Stimulated activated CD8-positive, alpha-beta memory T cell treated with anti-CD3 and anti-CD28 coated beads, Interleukin-15, amount 100 ng/mL, for 48 hours (primary cell): ENCODE measurements at regions not wholly inside any gene's neighbourhood (a gene's known extent, or its start where the extent isn't known, plus 50 kb on each side); places are given as distances from the start of the nearest gene placed in this dataset.

Experiments
- DNase-seq, 2 donors: peaks; one replicate each; pipeline ENCODE4 v3.0.0-alpha.2; 2020; ENCODE audit warnings: low read depth in 2 of 2

GRCh38 chrX:110430293-110431076 lies 71.8 kb downstream of the RTL9 start:
- no peak for DNase-seq

- DNase-seq, result no peak
These were observed 73.7 kb downstream of the RTL9 start for GRCh38 chrX:110432091-110432905.

- DNase-seq, result no peak
These were observed 74.2 kb downstream of the RTL9 start for GRCh38 chrX:110432906-110433215.

- no peak for DNase-seq
These were observed 76.5 kb downstream of the RTL9 start for GRCh38 chrX:110435196-110435595.

- DNase-seq, result no peak
These were observed 77.9 kb downstream of the RTL9 start for GRCh38 chrX:110436523-110436922.

- no peak for DNase-seq
These were observed 79.0 kb downstream of the RTL9 start for GRCh38 chrX:110437686-110438085.

- DNase-seq, result no peak
These were observed 81.6 kb downstream of the RTL9 start for GRCh38 chrX:110440016-110440805.

GRCh38 chrX:110442635-110443034 lies 84.0 kb downstream of the RTL9 start:
- no peak for DNase-seq

- no peak for DNase-seq
These were observed 86.3 kb downstream of the RTL9 start for GRCh38 chrX:110444996-110445395.

GRCh38 chrX:110448459-110448858 lies 89.8 kb downstream of the RTL9 start:
- DNase-seq, result no peak

GRCh38 chrX:110449312-110449711 lies 90.7 kb downstream of the RTL9 start:
- DNase-seq, result no peak

GRCh38 chrX:110450050-110450449 lies 91.4 kb downstream of the RTL9 start:
- DNase-seq, result peak; percentile 10 to 29

GRCh38 chrX:110454336-110454735 lies 95.7 kb downstream of the RTL9 start:
- DNase-seq, result no peak

GRCh38 chrX:110462957-110463356 lies 104.3 kb downstream of the RTL9 start:
- no peak for DNase-seq

GRCh38 chrX:110466790-110467189 lies 108.1 kb downstream of the RTL9 start:
- DNase-seq, result no peak

- DNase-seq, result no peak
These were observed 113.6 kb downstream of the RTL9 start for GRCh38 chrX:110472265-110472664.

GRCh38 chrX:110477593-110478228 lies 119.1 kb downstream of the RTL9 start:
- no peak for DNase-seq

GRCh38 chrX:110491846-110492620 lies 133.4 kb downstream of the RTL9 start:
- no peak for DNase-seq

GRCh38 chrX:110504947-110505346 lies 146.3 kb downstream of the RTL9 start:
- DNase-seq, result no peak

GRCh38 chrX:110509755-110510532 lies 151.3 kb downstream of the RTL9 start:
- DNase-seq, result no peak
